Right atrium auricular region (tissue), 2 donors: ENCODE measurements at regions not wholly inside any gene's neighbourhood (a gene's known extent, or its start where the extent isn't known, plus 50 kb on each side); places are given as distances from the start of the nearest gene placed in this dataset.

ENCODE experiments used
- DNase-seq: peaks from one replicate; pipeline ENCODE4 v3.0.0-alpha.2; 2019; ENCODE audit warnings: low spot score
- H3K27ac ChIP-seq, 2 donors: fragments of 200-600 bp; sonication (generic); 1 replicate in 1 of 2; 2 replicates in 1 of 2; pipeline ENCODE4 v1.5.1; 2016 to 2019
- H3K27me3 ChIP-seq, 2 donors: fragments of 200-600 bp; sonication (generic); one replicate each; pipeline versions ENCODE4 v1.5.1 to v1.6.0; 2017 to 2019
- H3K36me3 ChIP-seq: fragments of 200-600 bp; sonication (generic); one replicate; pipeline ENCODE4 v1.5.1; 2016
- H3K4me1 ChIP-seq, 2 donors: fragments of 200-600 bp; sonication (generic); one replicate each; pipeline versions ENCODE4 v1.5.1 to v1.6.0; 2017 to 2019
- H3K4me3 ChIP-seq, 2 donors: fragments of 200-600 bp; sonication (generic); 1 replicate in 1 of 2; 2 replicates in 1 of 2; pipeline ENCODE4 v1.5.1; 2017 to 2019; ENCODE audit warnings: mild to moderate bottlenecking in 1 of 2, moderate library complexity in 1 of 2
- H3K9me3 ChIP-seq, 2 donors: fragments of 200-600 bp; sonication (generic); one replicate each; pipeline ENCODE4 v1.5.1; 2019
- CTCF ChIP-seq, 2 donors: fragments of 200-600 bp; sonication (generic); IDR thresholded peaks; one replicate each; pipeline ENCODE4 v1.5.1; 2019; ENCODE audit warnings: antibody characterized with exemption in 2 of 2

DNA sequence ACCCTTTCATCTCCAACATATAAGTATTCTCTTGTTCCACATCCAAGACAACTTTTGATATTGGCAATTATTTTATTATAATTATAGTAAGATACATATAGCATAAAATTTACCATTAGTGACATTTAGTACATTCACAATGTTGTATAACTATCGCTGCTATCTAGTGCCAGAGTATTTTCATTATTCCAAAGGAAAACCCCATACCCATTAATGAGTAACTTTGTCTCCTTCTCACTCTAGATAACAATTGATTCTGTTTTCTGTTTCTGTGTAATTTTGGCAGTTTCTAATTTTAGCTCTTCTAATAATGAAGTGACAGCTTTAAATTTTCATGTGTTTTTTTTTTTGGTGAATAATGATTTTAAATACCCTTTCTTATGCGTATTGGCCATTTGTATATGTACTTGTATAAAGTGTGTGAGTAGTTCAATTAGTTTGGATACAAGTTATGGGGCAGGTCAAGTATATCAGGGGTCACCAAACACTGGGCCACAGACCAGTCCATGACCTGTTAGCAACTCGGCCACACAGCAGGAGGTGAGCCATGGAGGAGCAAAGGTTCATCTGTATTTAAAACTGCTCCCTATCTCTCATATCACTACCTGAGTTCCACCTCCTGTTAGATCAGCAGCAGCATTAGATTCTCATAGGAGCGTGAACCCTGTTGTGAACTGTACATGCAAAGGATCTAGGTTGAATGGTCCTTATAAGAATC is 97.2 kb upstream of the SYT1 start:
- H3K9me3 ChIP-seq = peaks cover 0 to 5% of the 10 kb centered on the region in 2 donors
- no peaks in the 10 kb centered on the region for H3K36me3 ChIP-seq
- no peak for TF ChIP-seq CTCF (IDR thresholded peaks at IDR 0.05)
- DNase-seq = no peak
- no peaks in the 10 kb centered on the region for H3K4me1 ChIP-seq
- H3K27me3 ChIP-seq = no peaks in the 10 kb centered on the region
- H3K27ac ChIP-seq = no peak overlapping the region
- H3K4me3 ChIP-seq = no peak overlapping the region

GRCh38 chr12:78778339-78778738 is 86.2 kb upstream of the SYT1 start:
- no peak for TF ChIP-seq CTCF (IDR thresholded peaks at IDR 0.05)
- Histone ChIP-seq H3K9me3 (no peaks in the 10 kb centered on the region), H3K27me3 (no peaks in the 10 kb centered on the region), H3K27ac (no peak overlapping the region), H3K36me3 (no peaks in the 10 kb centered on the region), H3K4me3 (no peak overlapping the region), H3K4me1 (no peaks in the 10 kb centered on the region)
- no peak for DNase-seq

GRCh38 chr12:78787576-78787975 is 77.0 kb upstream of the SYT1 start:
- Histone ChIP-seq H3K27me3 (no peaks in the 10 kb centered on the region), H3K36me3 (no peaks in the 10 kb centered on the region), H3K9me3 (no peaks in the 10 kb centered on the region), H3K4me1 (no peaks in the 10 kb centered on the region), H3K27ac (no peak overlapping the region), H3K4me3 (no peak overlapping the region)
- no peak for DNase-seq
- no peak for TF ChIP-seq CTCF (IDR thresholded peaks at IDR 0.05)

DNA sequence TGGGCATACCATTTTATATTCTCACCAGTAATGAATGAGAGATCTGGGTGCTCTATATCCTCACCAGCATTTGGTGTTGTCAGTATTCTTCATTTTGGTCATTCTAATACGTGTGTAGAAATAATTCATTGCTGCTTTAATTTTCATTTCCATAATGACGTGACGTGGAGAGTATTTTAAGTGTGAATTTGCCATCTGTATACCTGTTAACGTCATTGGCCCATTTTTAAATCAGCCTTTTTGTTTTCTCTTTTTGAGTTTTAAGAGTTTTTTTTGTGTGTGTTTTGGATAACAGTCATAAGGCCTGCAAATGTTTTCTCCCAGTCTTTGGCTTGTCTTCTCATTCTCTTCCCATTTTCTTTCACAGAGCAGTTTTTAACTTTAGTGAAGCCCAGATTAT is 74.4 kb upstream of the SYT1 start:
- no peak for DNase-seq
- Histone ChIP-seq H3K4me3 (no peak overlapping the region), H3K36me3 (no peaks in the 10 kb centered on the region), H3K27ac (no peak overlapping the region), H3K27me3 (no peaks in the 10 kb centered on the region), H3K4me1 (no peaks in the 10 kb centered on the region), H3K9me3 (no peaks in the 10 kb centered on the region)
- TF ChIP-seq CTCF (IDR thresholded peaks at IDR 0.05) = no peak

DNA sequence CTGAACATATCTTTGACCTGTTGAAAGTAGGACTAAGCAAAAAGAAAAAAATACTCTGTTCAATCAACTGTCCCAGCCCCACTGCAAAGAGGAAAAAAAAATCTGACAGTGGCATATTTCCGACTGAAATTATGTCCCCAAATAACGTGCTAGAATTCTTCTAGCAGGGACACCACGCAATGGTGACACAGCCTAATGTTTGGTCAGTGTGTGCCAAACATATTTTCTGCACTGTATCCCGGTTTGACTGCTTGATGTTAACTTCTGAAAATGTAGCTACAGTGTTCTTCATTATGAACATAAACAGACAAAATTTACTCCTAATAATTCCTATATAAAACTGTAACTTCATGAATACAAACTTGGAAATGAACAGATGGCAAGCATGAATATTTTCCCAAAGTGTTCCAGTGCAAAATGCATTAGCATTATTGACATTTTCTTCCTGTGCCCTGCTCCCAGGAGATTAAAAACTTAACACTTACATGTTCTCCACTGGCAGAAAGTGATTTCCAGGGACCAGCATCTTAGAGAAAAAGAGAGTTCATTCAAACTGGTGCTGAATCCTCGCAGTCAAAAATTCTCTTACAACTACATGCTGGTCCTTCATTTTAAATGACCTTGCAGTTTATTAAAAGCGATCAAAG is 72.4 kb upstream of the SYT1 start:
- Histone ChIP-seq H3K36me3 (no peaks in the 10 kb centered on the region), H3K4me1 (no peaks in the 10 kb centered on the region), H3K27ac (no peak overlapping the region), H3K9me3 (peaks cover 0 to 8% of the 10 kb centered on the region in 2 donors), H3K4me3 (no peak overlapping the region), H3K27me3 (no peaks in the 10 kb centered on the region)
- TF ChIP-seq CTCF (IDR thresholded peaks at IDR 0.05) = no peak
- no peak for DNase-seq
